Panc1 (cell line): ENCODE measurements at regions not wholly inside any gene's neighbourhood (a gene's known extent, or its start where the extent isn't known, plus 50 kb on each side); places are given as distances from the start of the nearest gene placed in this dataset.

Source experiments
- ATAC-seq: fragments of 200-7000 bp; cut with Tn5 transposase; 2 replicates; pipeline ENCODE4 v1.9.1; 2020; ENCODE audit warnings: mild to moderate bottlenecking, moderate library complexity
- BruUV-seq: library from RNA; stranded (reverse); fragments of 400-500 nt; replicated peaks from 2 replicates; lab custom pipeline; 2021; lab: Mats Ljungman, UMichigan
- CTCF ChIA-PET: fragments of 300-600 bp; sonication (Branson Sonifier 250); formaldehyde crosslinking; loops from one replicate; lab custom pipeline; 2022; ENCODE audit warnings: antibody characterized with exemption; lab: Charles Lee
- POLR2A ChIA-PET: fragments of 300-600 bp; sonication (Branson Sonifier 250); formaldehyde crosslinking; loops from one replicate; lab custom pipeline; 2022; ENCODE audit warnings: antibody characterized with exemption; lab: Charles Lee
- DNase-seq: peaks from one replicate; pipeline ENCODE4 v3.0.0-alpha.2; 2010; ENCODE audit warnings: low read depth, low spot score
- H3K27ac ChIP-seq: 2 replicates; pipeline ENCODE4 v1.5.1; 2011; ENCODE audit warnings: mild to moderate bottlenecking, low read length, inconsistent platforms
- H3K27me3 ChIP-seq: fragments of 200-500 bp; sonication (Bioruptor generic); 2 replicates; pipeline ENCODE4 v1.6.0; 2014; ENCODE audit warnings: low read length, inconsistent platforms; ENCODE audit not compliant: control insufficient read depth, insufficient read depth
- H3K36me3 ChIP-seq: fragments of 200-500 bp; sonication (Bioruptor generic); 2 replicates; pipeline ENCODE4 v1.5.1; 2014; ENCODE audit warnings: inconsistent platforms, mild to moderate bottlenecking, low read length, moderate library complexity; ENCODE audit not compliant: control insufficient read depth, insufficient read depth
- H3K4me1 ChIP-seq: 2 replicates; pipeline ENCODE4 v1.5.1; 2011; ENCODE audit warnings: inconsistent platforms, mild to moderate bottlenecking, low read length, moderate library complexity; ENCODE audit not compliant: control insufficient read depth, insufficient read depth
- H3K4me3 ChIP-seq, 2 experiments: 2 replicates each; pipeline ENCODE4 v1.5.1; 2011 to 2012; ENCODE audit warnings: low read depth in 2 of 2, low read length in 2 of 2, mild to moderate bottlenecking in 2 of 2, inconsistent platforms in 1 of 2, moderate library complexity in 1 of 2
- H3K9me3 ChIP-seq: fragments of 200-500 bp; sonication (Bioruptor generic); 2 replicates; pipeline ENCODE4 v1.5.1; 2014; ENCODE audit warnings: low read depth, mild to moderate bottlenecking, inconsistent platforms, low read length, moderate library complexity; ENCODE audit not compliant: control insufficient read depth, insufficient read depth
- POLR2AphosphoS5 ChIP-seq: IDR thresholded peaks from 2 replicates; pipeline ENCODE4 v1.6.1; 2012; ENCODE audit warnings: mild to moderate bottlenecking, low read depth, low read length, moderate library complexity
- SIN3A ChIP-seq: IDR thresholded peaks from 2 replicates; pipeline ENCODE4 v1.6.1; 2012; ENCODE audit warnings: low read depth, mild to moderate bottlenecking, low read length, moderate library complexity, borderline replicate concordance; ENCODE audit not compliant: insufficient read depth
- TCF7L2 ChIP-seq: IDR thresholded peaks from 2 replicates; pipeline ENCODE4 v1.6.1; 2011; ENCODE audit warnings: mild to moderate bottlenecking, low read depth, low read length, inconsistent platforms
- in situ Hi-C: cut with HindIII; loops from 2 replicates; pipeline ENCODE4 v1.10.0; 2016; ENCODE audit warnings: low sequenced_read_pairs, low pct_unique_long_range_greater_than_20kb
- intact Hi-C: fragments of 100-400 bp; cut with micrococcal nuclease; formaldehyde crosslinking; loops from one replicate; pipeline ENCODE4 v1.10.0; 2022; ENCODE audit not compliant: unreplicated experiment
- TF ChIP-seq, protein P1 (sequence below): fragments of 450-650 bp; IDR thresholded peaks from 2 replicates; pipeline ENCODE4 v1.5.1; 2017; ENCODE audit warnings: mild to moderate bottlenecking
- TF ChIP-seq, protein P2 (sequence below), 2 experiments: IDR thresholded peaks; 2 replicates each; pipeline ENCODE4 v1.6.1; 2011 to 2012; ENCODE audit warnings: low read depth in 2 of 2, control low read depth in 1 of 2, low read length in 1 of 2, mild to moderate bottlenecking in 1 of 2, moderate library complexity in 1 of 2; ENCODE audit not compliant: insufficient read depth in 1 of 2

DNA sequence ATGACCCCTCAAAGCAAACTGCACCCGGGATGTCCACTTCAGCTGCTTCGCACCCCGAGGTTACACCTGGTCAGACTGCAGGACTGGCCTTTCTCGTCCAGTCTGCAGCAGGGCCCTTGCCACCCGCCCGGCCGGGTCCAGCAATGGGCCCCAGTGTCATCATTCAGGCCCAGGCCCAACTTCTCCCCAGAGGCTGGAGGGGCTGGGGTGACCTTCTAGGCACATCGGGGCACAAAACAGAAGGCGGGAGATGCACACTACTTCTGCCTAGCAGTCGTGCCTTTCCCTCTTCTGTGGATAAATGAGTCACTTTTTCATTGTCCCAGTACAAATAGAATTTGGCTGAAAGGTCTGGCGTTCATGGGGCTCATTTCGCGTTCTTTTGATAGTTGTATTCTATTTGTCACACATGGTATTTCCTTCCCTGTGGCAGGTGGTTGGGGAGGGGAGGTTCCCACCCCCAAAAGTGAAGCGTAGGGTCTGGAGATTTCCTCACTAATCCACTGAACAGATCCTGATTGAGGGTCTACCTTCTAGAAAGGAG, 56.9 kb upstream of the ID2 start:
- ChIA-PET POLR2A (no interaction called here), CTCF (no interaction called here)
- no peak for DNase-seq
- no peak overlapping the region for H3K27ac ChIP-seq
- peaks cover 3% of the 10 kb centered on the region; the same call in 1 of the 2 replicates for H3K27me3 ChIP-seq
- no peak overlapping the region for H3K4me3 ChIP-seq
- intact Hi-C loops: no loop called here
- H3K36me3 ChIP-seq: no peaks in the 10 kb centered on the region
- TF ChIP-seq, protein P1, sequence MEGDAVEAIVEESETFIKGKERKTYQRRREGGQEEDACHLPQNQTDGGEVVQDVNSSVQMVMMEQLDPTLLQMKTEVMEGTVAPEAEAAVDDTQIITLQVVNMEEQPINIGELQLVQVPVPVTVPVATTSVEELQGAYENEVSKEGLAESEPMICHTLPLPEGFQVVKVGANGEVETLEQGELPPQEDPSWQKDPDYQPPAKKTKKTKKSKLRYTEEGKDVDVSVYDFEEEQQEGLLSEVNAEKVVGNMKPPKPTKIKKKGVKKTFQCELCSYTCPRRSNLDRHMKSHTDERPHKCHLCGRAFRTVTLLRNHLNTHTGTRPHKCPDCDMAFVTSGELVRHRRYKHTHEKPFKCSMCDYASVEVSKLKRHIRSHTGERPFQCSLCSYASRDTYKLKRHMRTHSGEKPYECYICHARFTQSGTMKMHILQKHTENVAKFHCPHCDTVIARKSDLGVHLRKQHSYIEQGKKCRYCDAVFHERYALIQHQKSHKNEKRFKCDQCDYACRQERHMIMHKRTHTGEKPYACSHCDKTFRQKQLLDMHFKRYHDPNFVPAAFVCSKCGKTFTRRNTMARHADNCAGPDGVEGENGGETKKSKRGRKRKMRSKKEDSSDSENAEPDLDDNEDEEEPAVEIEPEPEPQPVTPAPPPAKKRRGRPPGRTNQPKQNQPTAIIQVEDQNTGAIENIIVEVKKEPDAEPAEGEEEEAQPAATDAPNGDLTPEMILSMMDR: no peak
- no peak for TF ChIP-seq TCF7L2
- TF ChIP-seq, protein P2, sequence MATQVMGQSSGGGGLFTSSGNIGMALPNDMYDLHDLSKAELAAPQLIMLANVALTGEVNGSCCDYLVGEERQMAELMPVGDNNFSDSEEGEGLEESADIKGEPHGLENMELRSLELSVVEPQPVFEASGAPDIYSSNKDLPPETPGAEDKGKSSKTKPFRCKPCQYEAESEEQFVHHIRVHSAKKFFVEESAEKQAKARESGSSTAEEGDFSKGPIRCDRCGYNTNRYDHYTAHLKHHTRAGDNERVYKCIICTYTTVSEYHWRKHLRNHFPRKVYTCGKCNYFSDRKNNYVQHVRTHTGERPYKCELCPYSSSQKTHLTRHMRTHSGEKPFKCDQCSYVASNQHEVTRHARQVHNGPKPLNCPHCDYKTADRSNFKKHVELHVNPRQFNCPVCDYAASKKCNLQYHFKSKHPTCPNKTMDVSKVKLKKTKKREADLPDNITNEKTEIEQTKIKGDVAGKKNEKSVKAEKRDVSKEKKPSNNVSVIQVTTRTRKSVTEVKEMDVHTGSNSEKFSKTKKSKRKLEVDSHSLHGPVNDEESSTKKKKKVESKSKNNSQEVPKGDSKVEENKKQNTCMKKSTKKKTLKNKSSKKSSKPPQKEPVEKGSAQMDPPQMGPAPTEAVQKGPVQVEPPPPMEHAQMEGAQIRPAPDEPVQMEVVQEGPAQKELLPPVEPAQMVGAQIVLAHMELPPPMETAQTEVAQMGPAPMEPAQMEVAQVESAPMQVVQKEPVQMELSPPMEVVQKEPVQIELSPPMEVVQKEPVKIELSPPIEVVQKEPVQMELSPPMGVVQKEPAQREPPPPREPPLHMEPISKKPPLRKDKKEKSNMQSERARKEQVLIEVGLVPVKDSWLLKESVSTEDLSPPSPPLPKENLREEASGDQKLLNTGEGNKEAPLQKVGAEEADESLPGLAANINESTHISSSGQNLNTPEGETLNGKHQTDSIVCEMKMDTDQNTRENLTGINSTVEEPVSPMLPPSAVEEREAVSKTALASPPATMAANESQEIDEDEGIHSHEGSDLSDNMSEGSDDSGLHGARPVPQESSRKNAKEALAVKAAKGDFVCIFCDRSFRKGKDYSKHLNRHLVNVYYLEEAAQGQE (IDR thresholded peaks at IDR 0.05; ENCODE audit: insufficient read depth in 1 of 2, low read depth in 2 of 2, low read length in 1 of 2): no peak
- no peak for TF ChIP-seq SIN3A
- TF ChIP-seq POLR2AphosphoS5: no peak
- ATAC-seq: no peak
- H3K9me3 ChIP-seq: no peaks in the 10 kb centered on the region
- in situ Hi-C loops: no loop called here
- no TSS peak for BruUV-seq
- no peaks in the 10 kb centered on the region for H3K4me1 ChIP-seq

GRCh38 chr2:8625399-8626300, 56.2 kb upstream of the ID2 start:
- H3K36me3 ChIP-seq: no peaks in the 10 kb centered on the region
- DNase-seq (no peak), ATAC-seq (no peak)
- POLR2A ChIA-PET: no interaction called here
- in situ Hi-C loops: no loop called here
- CTCF ChIA-PET: no interaction called here
- intact Hi-C loops: no loop called here
- TF ChIP-seq TCF7L2 (no peak), POLR2AphosphoS5 (no peak)
- TF ChIP-seq, protein P2 (IDR thresholded peaks at IDR 0.05; ENCODE audit: insufficient read depth in 1 of 2, low read depth in 2 of 2, low read length in 1 of 2): no peak
- TF ChIP-seq, protein P1: no peak
- no peak overlapping the region for H3K4me3 ChIP-seq
- H3K4me1 ChIP-seq: no peaks in the 10 kb centered on the region
- H3K9me3 ChIP-seq: no peaks in the 10 kb centered on the region
- H3K27ac ChIP-seq: no peak overlapping the region
- peaks cover 3% of the 10 kb centered on the region; the same call in 1 of the 2 replicates for H3K27me3 ChIP-seq
- BruUV-seq: no TSS peak
